Left lung (tissue), 4 donors: ENCODE measurements at regions not wholly inside any gene's neighbourhood (a gene's known extent, or its start where the extent isn't known, plus 50 kb on each side); places are given as distances from the start of the nearest gene placed in this dataset.
"Not testable (repeated sequence)": the region's sequence is repeated elsewhere in the genome, so short reads cannot be mapped to it uniquely, and the experiment has no call there.

Source experiments
- ATAC-seq: fragments of 200-7000 bp; cut with Tn5 transposase; one replicate; pipeline ENCODE4 v1.9.1; 2020; ENCODE audit warnings: moderate library complexity
- DNase-seq, 4 donors: peaks; one replicate each; pipeline ENCODE4 v3.0.0-alpha.2; 2013 to 2020
- H3K27ac ChIP-seq, 2 donors: fragments of 200-600 bp; sonication (generic) in 1 of 2; one replicate each; pipeline versions ENCODE4 v1.5.0 to v1.8.0; 2020 to 2021
- H3K27me3 ChIP-seq, 2 donors: fragments of 200-600 bp; sonication (generic) in 1 of 2; one replicate each; pipeline versions ENCODE4 v1.5.0 to v1.8.0; 2020 to 2021
- H3K36me3 ChIP-seq, 2 donors: fragments of 200-600 bp; sonication (generic) in 1 of 2; one replicate each; pipeline versions ENCODE4 v1.5.0 to v1.8.0; 2020 to 2021
- H3K4me1 ChIP-seq, 2 donors: fragments of 200-600 bp; one replicate each; pipeline ENCODE4 v1.8.0; 2021
- H3K4me3 ChIP-seq, 2 donors: fragments of 200-600 bp; sonication (generic) in 1 of 2; one replicate each; pipeline versions ENCODE4 v1.5.0 to v1.8.0; 2020 to 2021; ENCODE audit warnings: mild to moderate bottlenecking in 1 of 2
- H3K9me3 ChIP-seq, 2 donors: fragments of 200-600 bp; sonication (generic) in 1 of 2; one replicate each; pipeline versions ENCODE4 v1.5.0 to v1.8.0; 2020 to 2021
- CTCF ChIP-seq, 2 donors: fragments of 200-600 bp; sonication (generic) in 1 of 2; IDR thresholded peaks; one replicate each; pipeline versions ENCODE4 v1.5.0 to v1.8.0; 2021; ENCODE audit warnings: antibody characterized with exemption in 2 of 2
- intact Hi-C, 2 donors: fragments of 100-400 bp; cut with DNase I; formaldehyde crosslinking; loops; one replicate each; pipeline versions ENCODE4 v1.11.2 to v1.14.2; 2022
- donor health status: DM: no; HTN: yes; CAD: no.
- donor health status: DM: no; HTN: no; CAD: no.

- TF ChIP-seq CTCF (IDR thresholded peaks at IDR 0.05): no peak
- Histone ChIP-seq H3K4me1 (no peaks in the 10 kb centered on the region), H3K9me3 (no peaks in the 10 kb centered on the region), H3K36me3 (no peaks in the 10 kb centered on the region), H3K4me3 (no peak overlapping the region), H3K27me3 (no peaks in the 10 kb centered on the region), H3K27ac (no peak overlapping the region)
- ATAC-seq (no peak), DNase-seq (no peak)
- intact Hi-C loops: no loop called here
These were observed 91.6 kb downstream of the SCN11A start for GRCh38 chr3:38960042-38960622.

GRCh38 chr3:38958026-38958720 lies 93.6 kb downstream of the SCN11A start:
- Histone ChIP-seq H3K27me3 (no peaks in the 10 kb centered on the region), H3K27ac (no peak overlapping the region), H3K9me3 (no peaks in the 10 kb centered on the region), H3K4me3 (no peak overlapping the region), H3K36me3 (no peaks in the 10 kb centered on the region), H3K4me1 (no peaks in the 10 kb centered on the region)
- no peak for DNase-seq
- intact Hi-C loops: no loop called here
- no peak for ATAC-seq
- no peak for TF ChIP-seq CTCF (IDR thresholded peaks at IDR 0.05)

GRCh38 chr3:38957296-38957695 lies 94.4 kb downstream of the SCN11A start:
- Histone ChIP-seq H3K4me3 (no peak overlapping the region), H3K27me3 (no peaks in the 10 kb centered on the region), H3K9me3 (no peaks in the 10 kb centered on the region), H3K4me1 (no peaks in the 10 kb centered on the region), H3K27ac (no peak overlapping the region), H3K36me3 (no peaks in the 10 kb centered on the region)
- DNase-seq: no peak
- intact Hi-C loops: no loop called here
- no peak for TF ChIP-seq CTCF (IDR thresholded peaks at IDR 0.05)
- ATAC-seq: no peak

DNA sequence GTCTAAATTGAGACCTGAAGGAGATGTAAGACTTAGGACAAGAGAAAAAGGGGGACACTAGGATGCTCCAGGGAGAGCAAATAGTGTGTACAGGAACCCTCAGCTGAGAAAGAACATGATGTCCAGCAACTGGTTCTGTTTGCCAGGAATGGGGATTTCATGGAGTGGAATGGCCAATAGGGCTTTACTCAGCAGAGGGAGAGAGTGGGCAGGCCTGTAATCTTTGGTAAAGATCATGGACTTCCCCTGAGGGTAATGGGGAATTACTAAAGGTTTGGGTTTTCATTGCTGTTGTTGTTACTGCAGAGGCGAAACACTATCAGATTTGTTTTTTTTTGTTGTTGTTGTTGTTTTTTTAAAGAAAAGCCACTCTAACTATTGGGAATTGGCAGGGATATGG lies 99.0 kb downstream of the SCN11A start:
- ATAC-seq (no peak), DNase-seq (no peak)
- H3K4me1 ChIP-seq: no peaks in the 10 kb centered on the region
- no peaks in the 10 kb centered on the region for H3K9me3 ChIP-seq
- H3K27ac ChIP-seq: no peak overlapping the region
- TF ChIP-seq CTCF (IDR thresholded peaks at IDR 0.05): no peak
- no peaks in the 10 kb centered on the region for H3K36me3 ChIP-seq
- no peaks in the 10 kb centered on the region for H3K27me3 ChIP-seq
- no peak overlapping the region for H3K4me3 ChIP-seq
- intact Hi-C loops: no loop called here

DNA sequence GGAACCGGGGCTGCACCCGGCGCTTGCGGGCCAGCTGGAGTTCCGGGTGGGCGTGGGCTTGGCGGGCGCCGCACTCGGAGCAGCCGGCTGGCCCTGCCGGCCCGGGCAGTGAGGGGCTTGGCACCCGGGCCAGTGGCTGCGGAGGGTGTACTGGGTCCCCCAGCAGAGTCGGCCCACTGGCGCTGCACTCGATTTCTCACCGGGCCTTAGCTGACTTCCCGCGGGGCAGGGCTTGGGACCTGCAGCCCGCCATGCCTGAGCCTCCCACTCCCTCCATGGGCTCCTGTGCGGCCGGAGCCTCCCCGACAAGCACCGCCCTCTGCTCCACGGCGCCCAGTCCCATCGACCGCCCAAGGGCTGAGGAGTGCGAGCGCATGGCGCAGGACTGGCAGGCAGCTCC lies 100.6 kb downstream of the SCN11A start:
- peak in 1 of 4 donors; percentile 71 for DNase-seq
- H3K9me3 ChIP-seq, H3K27ac ChIP-seq, ATAC-seq, H3K27me3 ChIP-seq, H3K4me1 ChIP-seq, intact Hi-C loops, H3K36me3 ChIP-seq, H3K4me3 ChIP-seq: not testable (repeated sequence)

DNA sequence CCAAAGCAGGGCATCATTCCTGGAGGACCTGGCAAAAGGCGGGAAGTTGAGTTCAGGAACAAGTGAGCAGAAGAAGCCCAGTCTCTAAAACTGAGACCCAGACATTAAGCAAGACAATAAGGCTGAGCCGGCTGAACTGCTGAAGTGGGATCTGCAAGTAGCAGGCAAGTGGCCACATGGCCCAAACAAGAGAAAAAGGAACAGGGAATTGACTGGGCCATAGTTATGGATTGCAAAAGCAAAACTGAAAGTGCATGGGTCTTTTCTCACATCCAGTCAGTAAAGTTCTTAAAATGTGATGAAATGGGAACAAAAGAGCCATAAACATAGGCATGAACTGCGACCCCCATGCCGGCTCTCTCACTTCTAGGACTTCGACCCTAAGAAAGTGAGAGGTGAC lies 101.2 kb downstream of the SCN11A start:
- no peak for TF ChIP-seq CTCF (IDR thresholded peaks at IDR 0.05)
- intact Hi-C loops: no loop called here
- H3K4me1 ChIP-seq: no peaks in the 10 kb centered on the region

More for the DNA sequence above, 101.2 kb downstream of the SCN11A start:
- ATAC-seq: no peak
- Histone ChIP-seq H3K36me3 (no peaks in the 10 kb centered on the region), H3K27ac (no peak overlapping the region), H3K9me3 (no peaks in the 10 kb centered on the region), H3K27me3 (no peaks in the 10 kb centered on the region), H3K4me3 (no peak overlapping the region)
- DNase-seq: no peak
